PFSK-1 (cell line): ENCODE measurements at regions not wholly inside any gene's neighbourhood (a gene's known extent, or its start where the extent isn't known, plus 50 kb on each side); places are given as distances from the start of the nearest gene placed in this dataset.

Experiments
- FOXP2 ChIP-seq: optimal IDR thresholded peaks from 2 replicates; pipeline ENCODE3; 2011; ENCODE audit warnings: borderline replicate concordance, control low read depth, inconsistent platforms; ENCODE audit not compliant: insufficient read depth; ENCODE audit errors: extremely low read length, extremely low read depth
- POLR2AphosphoS5 ChIP-seq: IDR thresholded peaks from 2 replicates; pipeline ENCODE4 v1.6.1; 2012; ENCODE audit warnings: low read depth, mild to moderate bottlenecking, control low read depth, low read length, moderate library complexity
- REST ChIP-seq, 2 experiments: IDR thresholded peaks; 2 replicates each; pipeline versions ENCODE4 v1.6.1 to v1.8.0; 2011 to 2012; ENCODE audit warnings: low read depth in 2 of 2, low read length in 2 of 2, control low read depth in 1 of 2, inconsistent platforms in 1 of 2, mild to moderate bottlenecking in 1 of 2, moderate library complexity in 1 of 2; ENCODE audit not compliant: insufficient read depth in 1 of 2
- SIN3A ChIP-seq: IDR thresholded peaks from 2 replicates; pipeline ENCODE4 v1.6.1; 2012; ENCODE audit warnings: mild to moderate bottlenecking, low read length, moderate library complexity, borderline replicate concordance; ENCODE audit not compliant: insufficient read depth
- TAF1 ChIP-seq: IDR thresholded peaks from 2 replicates; pipeline ENCODE4 v1.6.1; 2012; ENCODE audit warnings: low read length, control low read depth, borderline replicate concordance; ENCODE audit not compliant: insufficient read depth

DNA sequence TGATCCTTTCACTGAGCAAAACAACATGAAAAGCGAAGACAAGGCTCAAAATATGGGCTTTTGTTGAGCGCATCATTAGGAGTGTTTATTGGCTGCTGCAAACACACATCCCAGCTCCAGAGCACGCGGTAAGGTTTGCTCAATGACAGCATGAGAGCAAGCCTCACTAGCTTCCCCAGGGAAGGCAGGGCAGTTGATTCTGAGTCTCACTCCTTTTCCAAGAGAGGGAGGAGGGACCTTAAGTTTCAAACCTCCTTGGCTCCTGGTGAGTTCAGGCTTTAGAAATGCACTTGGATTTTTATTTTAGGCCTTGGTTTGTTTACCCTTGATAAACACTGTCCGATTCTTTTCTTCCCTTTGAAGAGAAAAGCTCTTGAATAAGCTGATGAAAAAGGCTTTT, 69.1 kb upstream of the CACNA2D3 start:
- TF ChIP-seq SIN3A (no peak), TAF1 (no peak), REST (IDR thresholded peaks at IDR 0.05; ENCODE audit: insufficient read depth in 1 of 2, low read depth in 2 of 2, low read length in 2 of 2) (no peak), POLR2AphosphoS5 (no peak), FOXP2 (no peak)

- no peak for TF ChIP-seq REST (IDR thresholded peaks at IDR 0.05; ENCODE audit: insufficient read depth in 1 of 2, low read depth in 2 of 2, low read length in 2 of 2)
- TF ChIP-seq FOXP2, result no peak
- TF ChIP-seq TAF1, result no peak
- no peak for TF ChIP-seq SIN3A
- no peak for TF ChIP-seq POLR2AphosphoS5
Observed at GRCh38 chr3:54047568-54047967, 74.8 kb upstream of the CACNA2D3 start.

DNA sequence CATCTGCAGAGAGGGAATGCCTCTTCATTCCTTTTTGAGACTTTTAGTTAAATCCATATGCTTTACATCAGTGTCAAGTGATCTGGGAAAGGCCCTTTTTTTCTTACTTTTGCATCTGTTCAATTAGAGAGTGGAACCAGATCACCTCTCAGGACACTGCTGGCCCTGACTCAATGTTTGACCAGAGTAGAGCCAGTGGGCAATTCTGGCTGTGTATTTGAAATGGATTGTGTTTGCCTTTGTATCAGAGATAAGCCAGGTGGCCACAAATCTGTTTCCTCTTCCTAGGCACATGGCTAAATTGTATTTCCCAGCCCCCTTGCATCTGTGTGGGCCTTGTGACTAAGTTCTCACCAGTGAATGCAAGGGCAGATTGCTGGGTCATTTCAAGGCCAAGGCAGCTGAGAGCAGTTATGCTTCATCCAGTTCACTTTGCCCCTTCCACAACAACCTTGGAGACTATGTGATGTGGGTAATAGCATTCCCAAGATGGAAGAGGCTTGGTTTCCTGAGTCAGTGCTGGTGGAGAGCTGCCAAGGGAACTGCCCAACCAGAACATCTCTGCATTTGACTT, 75.6 kb upstream of the CACNA2D3 start:
- no peak for TF ChIP-seq SIN3A
- no peak for TF ChIP-seq POLR2AphosphoS5
- no peak for TF ChIP-seq REST (IDR thresholded peaks at IDR 0.05; ENCODE audit: insufficient read depth in 1 of 2, low read depth in 2 of 2, low read length in 2 of 2)

DNA sequence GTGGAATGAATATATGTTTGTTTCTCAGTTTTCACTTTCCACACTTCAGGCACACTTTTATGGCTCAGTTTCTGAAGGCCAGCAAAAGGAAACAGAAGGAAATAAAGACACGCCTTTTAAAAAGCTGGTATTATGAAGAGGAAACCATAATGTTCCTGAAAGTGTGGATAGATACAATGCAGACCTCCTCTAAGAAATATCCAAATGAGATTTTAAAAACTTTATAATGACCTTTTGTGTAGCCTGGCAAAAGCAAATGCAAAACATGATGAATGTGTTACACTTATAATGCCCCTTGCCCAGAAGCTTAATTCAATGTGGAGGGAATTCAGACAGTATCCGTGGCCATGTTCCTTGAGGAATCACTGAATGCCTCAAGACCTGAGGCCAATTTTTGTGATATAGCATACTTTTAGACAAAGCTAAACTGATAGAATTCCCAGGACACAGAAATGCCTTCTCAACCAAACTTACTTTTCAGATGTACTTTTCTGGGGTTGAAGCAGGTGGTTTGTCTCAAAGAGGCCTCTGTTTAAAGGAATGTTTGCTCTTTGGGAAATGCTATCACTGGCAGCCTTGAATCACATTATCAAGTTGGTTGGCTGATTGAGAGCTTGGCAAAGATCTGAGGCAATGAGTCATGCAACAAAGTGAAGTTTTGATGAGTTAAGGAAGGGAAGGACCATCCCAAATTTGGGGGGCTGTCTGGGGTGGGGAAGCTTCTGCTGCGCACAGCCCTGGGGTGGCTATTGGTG, 77.1 kb upstream of the CACNA2D3 start:
- TF ChIP-seq TAF1 (no peak), FOXP2 (no peak), SIN3A (no peak), POLR2AphosphoS5 (no peak), REST (IDR thresholded peaks at IDR 0.05; ENCODE audit: insufficient read depth in 1 of 2, low read depth in 2 of 2, low read length in 2 of 2) (no peak)
